Mucosa of descending colon (tissue), 3 donors: ENCODE measurements at regions not wholly inside any gene's neighbourhood (a gene's known extent, or its start where the extent isn't known, plus 50 kb on each side); places are given as distances from the start of the nearest gene placed in this dataset.

Source experiments
- ATAC-seq: fragments of 200-7000 bp; cut with Tn5 transposase; one replicate; pipeline ENCODE4 v1.9.1; 2020; ENCODE audit warnings: mild to moderate bottlenecking, moderate library complexity
- DNase-seq, 3 donors: peaks; one replicate each; pipeline ENCODE4 v3.0.0-alpha.2; 2020
- H3K36me3 ChIP-seq: fragments of 200-600 bp; one replicate; pipeline ENCODE4 v1.8.0; 2021; ENCODE audit warnings: low read depth, mild to moderate bottlenecking
- H3K4me1 ChIP-seq: fragments of 200-600 bp; one replicate; pipeline ENCODE4 v1.8.0; 2021; ENCODE audit warnings: low read depth, mild to moderate bottlenecking
- H3K4me3 ChIP-seq: fragments of 200-600 bp; one replicate; pipeline ENCODE4 v1.8.0; 2021; ENCODE audit warnings: mild to moderate bottlenecking
- H3K9me3 ChIP-seq: fragments of 200-600 bp; one replicate; pipeline ENCODE4 v1.8.0; 2021; ENCODE audit warnings: mild to moderate bottlenecking
- intact Hi-C, 2 donors: fragments of 100-400 bp; cut with DNase I in 1 of 2; cut with micrococcal nuclease in 1 of 2; formaldehyde crosslinking; loops; one replicate each; pipeline versions ENCODE4 v1.11.0 to v1.11.1; 2022; cut with DNase I, micrococcal nuclease
- TF ChIP-seq, protein P1 (sequence below): fragments of 200-600 bp; IDR thresholded peaks from one replicate; pipeline ENCODE4 v1.8.0; 2022; ENCODE audit warnings: antibody characterized with exemption, mild to moderate bottlenecking
- donor health status: DM: no; HTN: no; CAD: no; lungs with moderate emphysema.
- donor health status: DM: no; HTN: no; CAD: no.
- donor health status: DM: no; HTN: yes; CAD: no.

DNA sequence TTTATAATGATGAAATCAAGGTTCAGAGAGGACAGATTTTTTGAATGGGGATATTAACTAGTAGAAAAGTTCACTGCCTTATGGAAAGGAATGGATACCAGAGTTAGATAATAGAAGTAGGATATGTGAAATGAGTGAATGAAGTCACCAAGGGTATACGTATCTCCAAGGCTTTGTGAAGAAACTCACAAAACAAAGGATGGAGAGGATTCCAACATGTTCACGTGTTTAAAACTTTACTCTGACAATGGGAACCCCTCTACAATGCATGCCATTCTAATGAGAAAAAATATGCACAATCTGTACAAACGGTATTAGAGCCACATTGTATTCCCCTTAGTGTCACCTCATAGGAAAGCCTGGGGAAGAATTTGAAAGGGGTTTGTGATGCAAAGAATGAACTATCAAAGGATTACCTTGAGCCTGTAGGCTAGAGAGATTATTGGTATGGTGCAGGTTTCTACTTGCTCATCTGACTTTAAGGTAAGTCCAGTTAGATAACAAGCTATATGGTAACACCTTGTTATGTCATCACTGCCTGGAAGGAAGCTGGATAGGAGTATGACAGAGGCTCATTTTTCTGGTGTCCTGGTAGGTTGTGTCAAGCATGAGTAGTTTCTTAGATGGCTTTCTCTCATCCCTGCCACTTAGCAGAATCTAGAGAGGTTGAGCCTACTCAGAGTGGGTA is 250.3 kb upstream of the SEMA6A start:
- TF ChIP-seq, protein P1, sequence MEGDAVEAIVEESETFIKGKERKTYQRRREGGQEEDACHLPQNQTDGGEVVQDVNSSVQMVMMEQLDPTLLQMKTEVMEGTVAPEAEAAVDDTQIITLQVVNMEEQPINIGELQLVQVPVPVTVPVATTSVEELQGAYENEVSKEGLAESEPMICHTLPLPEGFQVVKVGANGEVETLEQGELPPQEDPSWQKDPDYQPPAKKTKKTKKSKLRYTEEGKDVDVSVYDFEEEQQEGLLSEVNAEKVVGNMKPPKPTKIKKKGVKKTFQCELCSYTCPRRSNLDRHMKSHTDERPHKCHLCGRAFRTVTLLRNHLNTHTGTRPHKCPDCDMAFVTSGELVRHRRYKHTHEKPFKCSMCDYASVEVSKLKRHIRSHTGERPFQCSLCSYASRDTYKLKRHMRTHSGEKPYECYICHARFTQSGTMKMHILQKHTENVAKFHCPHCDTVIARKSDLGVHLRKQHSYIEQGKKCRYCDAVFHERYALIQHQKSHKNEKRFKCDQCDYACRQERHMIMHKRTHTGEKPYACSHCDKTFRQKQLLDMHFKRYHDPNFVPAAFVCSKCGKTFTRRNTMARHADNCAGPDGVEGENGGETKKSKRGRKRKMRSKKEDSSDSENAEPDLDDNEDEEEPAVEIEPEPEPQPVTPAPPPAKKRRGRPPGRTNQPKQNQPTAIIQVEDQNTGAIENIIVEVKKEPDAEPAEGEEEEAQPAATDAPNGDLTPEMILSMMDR, result no peak
- no peak for DNase-seq
- intact Hi-C loops, result no loop called here
- Histone ChIP-seq H3K36me3 (no peaks in the 10 kb centered on the region), H3K9me3 (no peaks in the 10 kb centered on the region), H3K4me3 (no peak overlapping the region), H3K4me1 (no peaks in the 10 kb centered on the region)
- no peak for ATAC-seq

DNA sequence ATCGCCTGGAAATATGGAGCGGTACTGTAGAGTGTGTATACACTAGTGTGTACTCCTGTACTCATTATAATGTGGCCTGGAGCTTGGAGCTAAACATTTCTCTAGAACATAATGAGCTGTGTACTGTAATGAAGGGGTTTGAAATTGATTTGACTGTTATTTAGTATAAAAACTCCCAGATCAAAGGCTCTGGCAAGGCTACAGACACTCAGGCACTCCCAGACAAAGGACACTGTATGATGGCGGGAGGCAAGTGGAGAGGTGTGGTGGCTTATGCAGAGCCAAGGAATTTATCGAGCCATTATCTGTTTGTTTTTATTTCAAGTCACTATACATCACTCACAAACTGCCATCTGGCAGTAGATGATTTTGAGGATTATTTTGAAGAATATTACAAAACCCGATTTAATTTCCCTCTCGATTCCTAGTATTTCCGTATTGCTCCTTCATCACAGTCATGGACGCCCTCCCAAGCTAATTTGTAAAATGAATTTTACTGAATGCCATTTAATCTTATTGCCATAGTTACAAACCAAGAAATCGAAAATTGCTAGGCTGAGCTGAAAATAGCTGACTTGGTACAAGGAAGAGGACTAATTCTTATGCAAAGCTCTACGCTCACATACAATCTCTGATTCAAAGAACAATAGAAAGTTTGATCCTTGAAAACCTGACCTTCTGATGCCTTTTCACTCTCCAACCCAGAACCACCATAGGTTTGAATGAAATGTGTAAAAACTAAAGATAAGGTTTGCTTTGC is 240.2 kb upstream of the SEMA6A start:
- TF ChIP-seq, protein P1, result no peak
- H3K4me1 ChIP-seq, result no peaks in the 10 kb centered on the region
- no peak for ATAC-seq
- DNase-seq, result no peak
- no peak overlapping the region for H3K4me3 ChIP-seq
- no peaks in the 10 kb centered on the region for H3K36me3 ChIP-seq
- H3K9me3 ChIP-seq, result no peaks in the 10 kb centered on the region
- intact Hi-C loops, result no loop called here

DNA sequence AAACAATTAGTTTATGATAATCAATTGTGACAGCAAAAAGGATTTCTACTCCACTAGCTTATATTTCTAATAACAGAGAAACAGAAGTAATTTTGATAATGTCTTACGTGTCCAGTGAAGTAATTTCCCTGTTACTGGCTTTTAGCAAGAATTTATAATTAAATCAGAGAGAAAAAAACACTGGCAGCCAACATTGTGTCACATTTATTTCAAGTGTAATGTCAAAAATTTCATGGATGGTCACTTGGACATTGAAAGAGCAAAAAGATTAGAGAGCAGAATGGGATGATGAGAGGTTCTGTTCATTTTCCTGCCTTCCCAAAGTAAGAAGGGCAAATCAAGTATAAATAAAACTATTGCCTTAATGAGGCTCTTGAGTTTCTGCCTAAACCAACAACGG is 239.3 kb upstream of the SEMA6A start:
- DNase-seq, result no peak
- intact Hi-C loops, result no loop called here
- TF ChIP-seq, protein P1, result no peak
- H3K4me1 ChIP-seq, result no peaks in the 10 kb centered on the region
- no peaks in the 10 kb centered on the region for H3K36me3 ChIP-seq
- H3K4me3 ChIP-seq, result no peak overlapping the region
- ATAC-seq, result no peak
- H3K9me3 ChIP-seq, result no peaks in the 10 kb centered on the region

DNA sequence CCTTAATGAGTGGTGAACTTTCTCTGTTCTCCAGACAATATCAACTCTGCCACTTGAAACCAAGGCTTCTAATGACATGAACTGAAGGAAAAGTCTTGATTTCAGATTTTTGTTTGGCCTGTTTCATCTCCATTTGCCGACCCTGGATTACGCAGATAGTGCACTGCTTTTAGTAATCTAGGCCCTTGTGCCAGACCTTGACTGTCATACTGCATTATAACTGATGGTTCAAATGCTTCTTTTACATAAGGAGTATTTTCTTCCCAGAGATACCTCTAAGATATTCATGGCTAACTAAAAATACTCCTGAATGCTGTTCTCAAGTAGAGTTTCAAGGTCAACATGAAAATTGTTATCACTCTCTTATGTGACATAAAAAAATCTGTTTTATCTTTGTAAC is 238.7 kb upstream of the SEMA6A start:
- no peak for ATAC-seq
- Histone ChIP-seq H3K4me3 (no peak overlapping the region), H3K9me3 (no peaks in the 10 kb centered on the region), H3K36me3 (no peaks in the 10 kb centered on the region), H3K4me1 (no peaks in the 10 kb centered on the region)
- no peak for DNase-seq
- TF ChIP-seq, protein P1, result no peak
- intact Hi-C loops, result no loop called here

DNA sequence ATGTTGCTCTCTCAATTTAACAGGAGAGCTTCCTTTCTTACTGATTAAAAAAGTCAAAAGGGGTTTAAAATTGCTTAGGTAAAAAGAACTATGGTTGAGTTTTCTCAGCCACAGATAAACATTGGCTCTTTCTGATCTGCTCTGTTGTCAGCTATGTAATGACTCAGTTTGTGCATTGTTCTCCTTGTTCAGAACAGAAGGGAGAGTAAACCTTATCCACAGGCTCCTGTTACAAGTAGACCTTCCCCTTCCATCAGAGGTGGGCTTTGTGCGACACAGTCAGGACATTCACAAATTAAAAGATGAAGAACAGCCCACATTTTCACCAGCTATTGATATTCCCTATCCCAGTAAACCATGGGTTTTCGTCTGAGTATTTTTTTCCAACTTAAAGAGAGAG is 236.3 kb upstream of the SEMA6A start:
- intact Hi-C loops, result no loop called here

More for the DNA sequence above, 236.3 kb upstream of the SEMA6A start:
- H3K9me3 ChIP-seq, result no peaks in the 10 kb centered on the region
- H3K4me3 ChIP-seq, result no peak overlapping the region
- ATAC-seq, result no peak
- DNase-seq, result no peak
- no peaks in the 10 kb centered on the region for H3K4me1 ChIP-seq
- TF ChIP-seq, protein P1, result no peak
- H3K36me3 ChIP-seq, result no peaks in the 10 kb centered on the region
